ENCODE measurements at regions not wholly inside any gene's neighbourhood (a gene's known extent, or its start where the extent isn't known, plus 50 kb on each side); places are given as distances from the start of the nearest gene placed in this dataset.

GRCh38 chr16:79363035-79363434 lies 237.5 kb downstream of the MAF start:
- TF ChIP-seq, protein P1, sequence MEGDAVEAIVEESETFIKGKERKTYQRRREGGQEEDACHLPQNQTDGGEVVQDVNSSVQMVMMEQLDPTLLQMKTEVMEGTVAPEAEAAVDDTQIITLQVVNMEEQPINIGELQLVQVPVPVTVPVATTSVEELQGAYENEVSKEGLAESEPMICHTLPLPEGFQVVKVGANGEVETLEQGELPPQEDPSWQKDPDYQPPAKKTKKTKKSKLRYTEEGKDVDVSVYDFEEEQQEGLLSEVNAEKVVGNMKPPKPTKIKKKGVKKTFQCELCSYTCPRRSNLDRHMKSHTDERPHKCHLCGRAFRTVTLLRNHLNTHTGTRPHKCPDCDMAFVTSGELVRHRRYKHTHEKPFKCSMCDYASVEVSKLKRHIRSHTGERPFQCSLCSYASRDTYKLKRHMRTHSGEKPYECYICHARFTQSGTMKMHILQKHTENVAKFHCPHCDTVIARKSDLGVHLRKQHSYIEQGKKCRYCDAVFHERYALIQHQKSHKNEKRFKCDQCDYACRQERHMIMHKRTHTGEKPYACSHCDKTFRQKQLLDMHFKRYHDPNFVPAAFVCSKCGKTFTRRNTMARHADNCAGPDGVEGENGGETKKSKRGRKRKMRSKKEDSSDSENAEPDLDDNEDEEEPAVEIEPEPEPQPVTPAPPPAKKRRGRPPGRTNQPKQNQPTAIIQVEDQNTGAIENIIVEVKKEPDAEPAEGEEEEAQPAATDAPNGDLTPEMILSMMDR (optimal IDR thresholded peaks at IDR 0.05 in 1 of 3, IDR thresholded peaks at IDR 0.05 in 1 of 3, conservative IDR thresholded peaks at IDR 0.05 in 1 of 3; ENCODE audit: extremely low read depth in 1 of 3, insufficient read depth in 2 of 3, low read length in 3 of 3), result no peak
- TF ChIP-seq EZH2 (IDR thresholded peaks at IDR 0.05; ENCODE audit: low read length), result no peak

Measured in keratinocyte (primary cell).